Amniotic stem cell (primary cell): ENCODE measurements at regions not wholly inside any gene's neighbourhood (a gene's known extent, or its start where the extent isn't known, plus 50 kb on each side); places are given as distances from the start of the nearest gene placed in this dataset.
"Not testable (repeated sequence)": the region's sequence is repeated elsewhere in the genome, so short reads cannot be mapped to it uniquely, and the experiment has no call there.

Experiments used
- DNase-seq: peaks from one replicate; lab custom pipeline; 2025; lab: John Stamatoyannopoulos, UW

DNA sequence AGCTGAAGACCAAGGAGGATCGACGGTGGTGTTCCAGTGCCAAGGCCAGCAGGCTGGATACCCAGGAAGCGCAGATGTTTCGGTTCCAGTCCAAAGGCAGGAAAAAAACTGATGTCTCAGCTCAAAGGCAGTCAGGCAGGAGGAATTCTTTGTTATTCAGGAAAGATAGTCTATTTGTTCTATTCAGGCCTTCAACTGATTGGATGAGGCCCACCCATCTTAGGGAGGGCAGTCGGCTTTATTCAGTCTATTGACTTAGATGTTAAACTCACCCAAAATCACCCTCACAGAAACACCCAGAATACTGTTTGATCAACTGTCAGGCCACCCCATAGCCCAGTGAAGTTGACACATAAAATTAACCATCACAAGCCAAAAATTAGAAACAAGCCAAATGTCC, 63.9 kb upstream of the SMURF2 start:
- not testable (repeated sequence) for DNase-seq

DNA sequence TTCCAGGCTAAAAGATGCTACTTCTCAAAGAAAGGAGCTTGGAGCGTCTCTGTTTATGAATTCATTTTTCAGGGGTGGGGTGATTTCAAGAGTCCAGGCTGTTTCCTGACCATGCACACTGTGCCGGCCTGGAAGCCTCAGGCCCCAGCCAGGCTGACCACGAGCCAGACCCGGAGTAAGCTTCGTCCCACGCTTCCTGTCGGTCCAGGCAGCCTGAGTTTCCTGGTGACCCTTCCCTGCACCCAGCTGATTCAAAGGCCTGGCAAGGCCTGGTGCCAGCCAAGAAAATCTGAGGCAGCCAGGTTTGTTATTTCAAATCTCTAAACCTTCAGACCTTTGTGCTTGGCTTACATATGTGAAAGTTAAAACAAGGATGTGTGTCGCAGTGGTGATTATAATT, 62.1 kb upstream of the SMURF2 start:
- DNase-seq = not testable (repeated sequence)

DNA sequence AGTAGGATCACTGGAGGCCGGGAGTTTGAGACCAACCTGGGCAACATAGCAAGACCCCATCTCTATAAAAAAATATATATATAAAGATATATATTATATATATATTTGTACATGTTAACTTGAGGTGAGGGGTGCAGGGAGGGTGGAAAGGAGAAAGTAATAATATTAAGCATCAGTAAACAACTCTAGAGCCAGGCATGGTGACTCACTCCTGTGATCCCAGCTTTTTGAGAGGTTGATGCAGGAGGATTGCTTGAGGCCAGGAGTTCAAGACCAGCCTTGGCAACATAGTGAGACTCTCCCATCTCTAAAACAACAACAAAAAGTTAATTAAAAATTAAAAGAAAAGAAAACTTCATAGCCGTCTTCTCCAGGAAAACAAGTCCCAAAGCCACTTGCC, 61.7 kb upstream of the SMURF2 start:
- DNase-seq = no peak

DNA sequence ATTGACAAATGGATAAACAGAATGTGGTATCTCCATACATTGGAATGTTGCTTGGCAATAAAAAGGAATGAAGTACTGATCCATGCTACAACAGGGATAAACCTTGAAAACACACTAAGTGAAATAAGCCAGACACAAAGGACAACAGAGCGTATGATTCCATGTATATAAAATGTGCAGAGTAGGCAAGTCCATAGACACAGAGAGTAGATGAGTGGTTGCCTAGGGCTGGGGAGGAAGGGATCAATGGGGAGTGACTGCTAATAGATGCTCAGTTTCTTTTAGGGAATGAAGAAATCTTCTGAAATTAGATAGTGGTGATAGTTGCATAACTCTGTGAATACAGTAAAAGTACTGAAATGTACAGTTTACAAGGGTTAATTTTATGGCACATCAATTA, 59.4 kb upstream of the SMURF2 start:
- DNase-seq = not testable (repeated sequence)

DNA sequence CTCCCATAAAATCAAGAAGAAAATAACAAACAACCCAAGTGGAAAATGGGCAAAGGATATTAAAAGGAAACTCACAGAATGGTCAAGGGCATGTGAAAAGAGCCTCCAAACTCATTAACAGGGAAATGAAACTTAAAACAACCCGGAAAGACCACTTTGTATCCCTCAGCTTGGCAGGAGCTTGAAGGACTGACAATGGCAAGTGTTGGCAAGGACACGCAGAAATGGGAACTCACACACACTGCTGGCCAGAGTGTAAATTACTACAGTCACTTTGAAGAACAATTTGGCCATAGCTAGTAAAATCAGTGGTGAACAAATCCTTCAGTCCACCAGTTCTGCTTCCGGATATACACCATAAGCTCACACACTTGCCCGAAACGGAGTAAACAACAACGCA, 58.1 kb upstream of the SMURF2 start:
- not testable (repeated sequence) for DNase-seq

DNA sequence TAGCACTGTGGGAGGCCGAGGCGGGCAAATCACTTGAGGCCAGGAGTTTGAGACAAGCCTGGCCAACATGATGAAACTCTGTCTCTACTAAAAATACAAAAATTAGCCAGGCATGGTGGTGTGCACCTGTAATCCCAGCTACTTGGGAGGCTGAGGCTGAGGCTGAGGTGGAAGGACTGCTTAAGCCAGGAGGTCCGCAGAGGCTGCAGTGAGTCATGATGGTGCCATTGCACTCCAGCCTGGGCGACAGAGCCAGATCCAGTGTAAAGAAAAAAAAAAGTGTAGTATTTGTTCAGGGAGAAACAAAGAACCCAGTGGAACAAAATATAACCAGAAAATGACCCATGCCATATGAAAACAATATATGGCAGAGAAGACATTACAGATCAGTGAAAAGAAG, 57.4 kb upstream of the SMURF2 start:
- DNase-seq = not testable (repeated sequence)

DNA sequence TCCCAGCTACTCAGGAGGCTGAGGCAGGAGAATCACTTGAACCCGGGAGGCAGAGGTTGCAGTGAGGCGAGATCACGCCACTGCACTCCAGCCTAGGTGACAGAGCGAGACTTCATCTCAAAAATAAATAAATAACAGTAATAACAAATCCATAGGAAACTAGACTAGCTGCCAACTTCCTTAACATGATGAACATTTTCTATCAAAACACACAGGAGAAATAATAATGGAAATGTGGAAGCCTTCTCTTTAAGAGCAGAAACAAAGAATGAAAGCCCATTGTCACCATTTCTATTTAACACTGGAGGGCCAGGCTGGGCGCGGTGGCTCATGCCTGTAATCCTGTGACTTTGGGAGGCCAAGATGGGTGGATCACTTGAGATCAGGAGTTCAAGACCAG, 56.7 kb upstream of the SMURF2 start:
- DNase-seq = not testable (repeated sequence)

DNA sequence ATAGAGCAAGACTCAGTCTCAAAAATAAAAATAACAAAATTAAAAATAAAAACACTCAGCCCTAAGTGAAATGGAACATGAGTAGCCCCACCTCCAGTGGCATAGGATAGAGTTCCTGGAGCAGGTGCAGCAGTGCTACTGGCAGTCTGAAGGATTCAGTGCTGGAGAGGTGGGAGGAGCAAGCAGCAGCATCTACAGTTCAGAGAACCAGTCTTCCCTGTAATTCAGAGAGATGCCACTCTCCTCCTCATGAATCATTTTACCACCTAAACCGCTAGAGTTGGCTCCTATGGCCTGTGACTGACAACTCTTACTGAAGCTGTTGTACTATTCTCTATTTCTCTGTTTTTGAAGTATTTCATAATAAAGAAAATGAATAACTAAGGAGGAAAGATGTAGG, 56.0 kb upstream of the SMURF2 start:
- no peak for DNase-seq

DNA sequence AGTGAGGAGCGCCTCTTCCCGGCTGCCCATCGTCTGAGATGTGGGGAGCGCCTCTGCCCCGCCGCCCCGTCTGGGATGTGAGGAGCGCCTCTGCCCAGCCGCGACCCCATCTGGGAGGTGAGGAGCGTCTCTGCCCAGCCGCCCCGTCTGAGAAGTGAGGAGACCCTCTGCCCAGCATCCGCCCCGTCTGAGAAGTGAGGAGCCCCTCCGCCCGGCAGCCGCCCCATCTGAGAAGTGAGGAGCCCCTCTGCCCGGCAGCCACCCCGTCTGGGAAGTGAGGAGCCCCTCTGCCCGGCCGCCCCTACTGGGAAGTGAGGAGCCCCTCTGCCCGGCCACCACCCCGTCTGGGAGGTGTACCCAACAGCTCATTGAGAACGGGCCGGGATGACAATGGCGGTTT, 54.4 kb upstream of the SMURF2 start:
- not testable (repeated sequence) for DNase-seq

DNA sequence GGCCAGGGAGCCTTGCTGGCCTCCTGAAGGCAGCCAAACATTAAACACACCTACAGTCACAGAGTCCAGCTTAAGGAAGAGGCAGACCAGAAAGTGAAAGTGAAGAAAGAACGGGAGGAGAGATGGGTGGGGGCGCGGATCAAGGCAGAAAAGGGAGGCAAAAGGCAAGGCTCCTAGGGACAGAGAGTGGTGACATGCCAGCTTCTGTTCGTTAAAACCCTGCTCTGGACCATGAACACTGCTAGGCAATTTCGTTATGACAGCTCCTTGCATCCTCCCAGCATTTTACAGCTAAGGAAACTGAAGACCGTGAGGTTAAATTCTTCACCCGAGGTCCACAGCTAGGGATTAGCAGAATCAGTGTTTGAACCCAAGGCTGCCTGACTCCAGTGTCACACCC, 51.7 kb upstream of the SMURF2 start:
- DNase-seq = not testable (repeated sequence)

DNA sequence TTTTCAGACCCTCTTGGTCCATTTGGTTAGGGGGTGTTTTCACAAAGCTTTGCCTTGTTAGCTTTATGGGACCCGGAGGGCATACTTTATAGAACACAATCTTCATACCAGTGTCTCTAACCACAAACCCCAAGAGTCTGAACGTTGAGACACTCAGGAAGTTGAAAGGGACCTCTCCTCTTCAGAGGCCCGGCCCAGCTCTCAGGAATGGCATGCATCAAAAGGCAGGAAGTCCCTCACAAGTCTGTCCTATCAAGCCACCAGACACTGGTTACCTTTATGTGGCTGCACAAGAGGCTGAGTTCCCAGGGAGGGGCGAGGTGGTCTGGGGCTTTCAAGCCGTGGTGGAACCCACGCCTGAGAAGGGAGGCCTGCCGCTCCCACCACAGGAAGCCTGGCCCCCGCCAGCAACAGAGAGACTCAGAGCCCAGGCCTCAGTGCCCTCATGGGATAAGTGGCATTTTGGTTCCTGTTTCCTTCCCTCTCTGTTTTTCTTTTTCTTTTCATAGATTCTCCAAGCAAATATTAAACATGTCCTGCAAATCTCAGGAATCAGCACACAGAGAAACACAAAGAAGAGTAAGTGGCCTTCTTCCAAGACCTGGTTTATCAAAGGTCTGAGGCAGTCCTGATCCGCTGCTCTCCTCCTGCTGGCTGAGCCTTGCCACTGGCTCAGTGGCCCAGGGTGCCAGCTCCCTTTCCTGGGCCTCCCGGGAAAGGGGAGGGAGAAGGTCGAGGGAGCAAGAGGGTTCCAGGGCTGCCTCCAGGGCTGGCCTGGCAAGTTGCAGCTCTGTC, 50.6 kb upstream of the SMURF2 start:
- DNase-seq = not testable (repeated sequence)
